H9 (cell line): ENCODE measurements at regions not wholly inside any gene's neighbourhood (a gene's known extent, or its start where the extent isn't known, plus 50 kb on each side); places are given as distances from the start of the nearest gene placed in this dataset.

Experiments
- DNase-seq: peaks from one replicate; pipeline ENCODE4 v3.0.0-alpha.2; 2017
- H2AFZ ChIP-seq: one replicate; pipeline ENCODE4 v1.6.1; 2013; ENCODE audit warnings: mild to moderate bottlenecking, low read length, control low read depth, moderate library complexity
- H2AK5ac ChIP-seq: 2 replicates; pipeline ENCODE4 v1.6.1; 2013; ENCODE audit warnings: low read length, control low read depth, mixed read lengths; ENCODE audit not compliant: insufficient read length
- H2BK120ac ChIP-seq: one replicate; pipeline ENCODE4 v1.6.1; 2013; ENCODE audit warnings: low read depth, mild to moderate bottlenecking, low read length, control low read depth, inconsistent platforms; ENCODE audit not compliant: poor library complexity, severe bottlenecking
- H2BK12ac ChIP-seq: 2 replicates; pipeline ENCODE4 v1.6.1; 2013; ENCODE audit warnings: low read length, control low read depth, mixed read lengths, low read depth; ENCODE audit not compliant: insufficient read length
- H2BK15ac ChIP-seq: 2 replicates; pipeline ENCODE4 v1.6.1; 2013; ENCODE audit warnings: low read depth, low read length, control low read depth
- H2BK20ac ChIP-seq: one replicate; pipeline ENCODE4 v1.6.1; 2013; ENCODE audit warnings: low read depth, mild to moderate bottlenecking, low read length, control low read depth, inconsistent platforms; ENCODE audit not compliant: poor library complexity, severe bottlenecking
- H2BK5ac ChIP-seq: 2 replicates; pipeline ENCODE4 v1.6.1; 2013; ENCODE audit warnings: low read length, control low read depth, mixed read lengths; ENCODE audit not compliant: insufficient read length
- H3K14ac ChIP-seq: 2 replicates; pipeline ENCODE4 v1.6.1; 2013; ENCODE audit warnings: low read length, control low read depth; ENCODE audit not compliant: insufficient read depth
- H3K18ac ChIP-seq: 2 replicates; pipeline ENCODE4 v1.6.1; 2013; ENCODE audit warnings: low read depth, mild to moderate bottlenecking, mixed read lengths, low read length, control low read depth; ENCODE audit not compliant: insufficient read length
- H3K23ac ChIP-seq: 2 replicates; pipeline ENCODE4 v1.6.1; 2013; ENCODE audit warnings: low read length, control low read depth, mixed read lengths, low read depth; ENCODE audit not compliant: insufficient read length
- H3K23me2 ChIP-seq: 2 replicates; pipeline ENCODE4 v1.6.1; 2013; ENCODE audit warnings: low read depth, mild to moderate bottlenecking, mixed read lengths, low read length, control low read depth; ENCODE audit not compliant: insufficient read length, poor library complexity, severe bottlenecking
- H3K27ac ChIP-seq: 2 replicates; pipeline ENCODE4 v1.5.1; 2013; ENCODE audit warnings: low read length, control low read depth, mixed read lengths, low read depth; ENCODE audit not compliant: insufficient read length
- H3K27me3 ChIP-seq: 2 replicates; pipeline ENCODE4 v1.6.1; 2013; ENCODE audit warnings: low read length, control low read depth, inconsistent platforms; ENCODE audit not compliant: insufficient read depth
- H3K4ac ChIP-seq: 2 replicates; pipeline ENCODE4 v1.6.1; 2013; ENCODE audit warnings: low read depth, mild to moderate bottlenecking, control low read depth, inconsistent platforms, low read length, moderate library complexity
- H3K4me1 ChIP-seq: 2 replicates; pipeline ENCODE4 v1.6.1; 2013; ENCODE audit warnings: low read length, control low read depth, inconsistent platforms; ENCODE audit not compliant: insufficient read depth
- H3K4me2 ChIP-seq: 2 replicates; pipeline ENCODE4 v1.6.1; 2013; ENCODE audit warnings: low read length, control low read depth, mixed read lengths; ENCODE audit not compliant: insufficient read length, insufficient read depth
- H3K56ac ChIP-seq: 2 replicates; pipeline ENCODE4 v1.6.1; 2013; ENCODE audit warnings: low read depth, mild to moderate bottlenecking, mixed read lengths, low read length, control low read depth; ENCODE audit not compliant: insufficient read length
- H3K79me1 ChIP-seq: 2 replicates; pipeline ENCODE4 v1.6.1; 2013; ENCODE audit warnings: low read depth, mild to moderate bottlenecking, moderate library complexity, low read length, control low read depth, inconsistent platforms; ENCODE audit not compliant: insufficient read depth, poor library complexity, severe bottlenecking
- H3K79me2 ChIP-seq: 2 replicates; pipeline ENCODE4 v1.6.1; 2013; ENCODE audit warnings: low read length, control low read depth, inconsistent platforms; ENCODE audit not compliant: insufficient read depth
- H3K9ac ChIP-seq: 2 replicates; pipeline ENCODE4 v1.6.1; 2013; ENCODE audit warnings: low read length, control low read depth, mixed read lengths; ENCODE audit not compliant: insufficient read length; ENCODE audit errors: extremely low read depth
- H3K9me3 ChIP-seq: one replicate; pipeline ENCODE4 v1.6.1; 2013; ENCODE audit warnings: low read depth, low read length, inconsistent platforms; ENCODE audit not compliant: control insufficient read depth
- H3T11ph ChIP-seq: one replicate; pipeline ENCODE4 v1.6.1; 2013; ENCODE audit warnings: mild to moderate bottlenecking, low read length, control low read depth, inconsistent platforms
- H4K20me1 ChIP-seq: one replicate; pipeline ENCODE4 v1.6.1; 2013; ENCODE audit not compliant: control insufficient read depth, insufficient read length, insufficient read depth
- H4K5ac ChIP-seq: 2 replicates; pipeline ENCODE4 v1.6.1; 2013; ENCODE audit warnings: low read depth, mild to moderate bottlenecking, mixed read lengths, low read length, control low read depth; ENCODE audit not compliant: insufficient read length
- H4K8ac ChIP-seq: replicated peaks from 2 replicates; pipeline ENCODE4 v1.6.1; 2013; ENCODE audit warnings: low read length, control low read depth, mixed read lengths, low read depth; ENCODE audit not compliant: insufficient read length
- H4K91ac ChIP-seq: 2 replicates; pipeline ENCODE4 v1.6.1; 2013; ENCODE audit warnings: low read depth, mild to moderate bottlenecking, moderate library complexity, mixed read lengths, low read length, control low read depth; ENCODE audit not compliant: insufficient read length
- H3K27ac Mint-ChIP-seq, 3 experiments: 2 replicates in 2 of 3; 3 replicates in 1 of 3; pipeline ENCODE4 v1.8.0; 2020 to 2021; ENCODE audit warnings: mixed read lengths in 3 of 3, mild to moderate bottlenecking in 1 of 3, moderate library complexity in 1 of 3
- H3K27me3 Mint-ChIP-seq: 2 replicates; pipeline ENCODE4 v1.8.0; 2021; ENCODE audit warnings: low read depth, mild to moderate bottlenecking, moderate library complexity, mixed read lengths
- H3K36me3 Mint-ChIP-seq, 3 experiments: 2 replicates in 2 of 3; 3 replicates in 1 of 3; pipeline ENCODE4 v1.8.0; 2020 to 2021; ENCODE audit warnings: low read depth in 3 of 3, mixed read lengths in 3 of 3; ENCODE audit not compliant: insufficient read depth in 1 of 3
- H3K4me1 Mint-ChIP-seq, 2 experiments: 2 replicates each; pipeline ENCODE4 v1.8.0; 2020; ENCODE audit warnings: mixed read lengths in 2 of 2
- H3K4me3 Mint-ChIP-seq, 2 experiments: 2 replicates in 1 of 2; 3 replicates in 1 of 2; pipeline ENCODE4 v1.8.0; 2020 to 2021; ENCODE audit warnings: mild to moderate bottlenecking in 2 of 2, mixed read lengths in 2 of 2, moderate library complexity in 1 of 2
- H3K9me3 Mint-ChIP-seq, 2 experiments: 2 replicates in 1 of 2; 3 replicates in 1 of 2; pipeline ENCODE4 v1.8.0; 2020; ENCODE audit warnings: mild to moderate bottlenecking in 2 of 2, mixed read lengths in 2 of 2, moderate library complexity in 1 of 2
- WGBS: extraction: QIAGEN DNeasy Blood & Tissue Kit; methylation state at CpG from one replicate; pipeline ENCODE4 v1.1.7; 2013; ENCODE audit warnings: missing lambda C conversion rate, low lambda C conversion rate, mixed read lengths; ENCODE audit not compliant: insufficient read length; ENCODE audit errors: extremely low coverage; 5-methylcytosine and 5-hydroxymethylcytosine counted together
- TF ChIP-seq, protein P1 (sequence below): fragments of 200-600 bp; sonication (generic); conservative IDR thresholded peaks from 3 replicates; pipeline ENCODE4 v1.8.0; 2021; ENCODE audit warnings: antibody characterized with exemption, mild to moderate bottlenecking

DNA sequence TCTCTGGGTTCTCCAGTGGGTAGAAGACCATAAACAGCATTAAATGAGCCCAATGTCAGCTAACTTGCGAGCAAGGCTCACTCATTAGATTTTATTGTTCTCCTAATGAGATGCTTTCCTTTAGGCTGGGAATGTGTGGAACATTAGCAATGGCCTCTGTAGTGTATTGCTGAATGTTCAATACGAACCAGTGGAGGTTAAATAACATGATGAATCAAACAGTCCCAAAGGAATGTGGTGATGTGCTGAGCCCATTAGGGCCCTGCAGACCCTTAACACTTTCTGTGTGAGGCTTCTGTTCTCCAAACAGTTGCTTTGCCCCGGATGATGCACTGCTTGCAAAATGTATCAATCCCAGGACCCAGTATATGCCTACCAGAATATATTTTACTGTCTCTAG lies 225.5 kb downstream of the ATG4C start:
- Histone ChIP-seq H3K56ac (no peak overlapping the region), H4K5ac (no peak overlapping the region), H3K9ac (no peak overlapping the region), H3K27me3 (no peaks in the 10 kb centered on the region), H3K4me1 (no peaks in the 10 kb centered on the region), H3K79me1 (no peaks in the 10 kb centered on the region), H2BK5ac (no peak overlapping the region), H3T11ph (no peak overlapping the region), H2BK20ac (no peak overlapping the region), H4K8ac (no peak overlapping the region), H2BK12ac (no peak overlapping the region), H2AK5ac (no peak overlapping the region), H3K23ac (no peak overlapping the region), H3K79me2 (no peaks in the 10 kb centered on the region), H3K9me3 (no peaks in the 10 kb centered on the region), H3K18ac (no peak overlapping the region), H3K14ac (no peak overlapping the region), H2BK120ac (no peak overlapping the region), H4K20me1 (no peaks in the 10 kb centered on the region), H4K91ac (no peak overlapping the region), H3K4me2 (no peak overlapping the region), H2BK15ac (no peak overlapping the region), H2AFZ (no peak overlapping the region), H3K23me2 (no peaks in the 10 kb centered on the region), H3K27ac (no peak overlapping the region), H3K4ac (no peak overlapping the region)
- no peak for DNase-seq
- Mint-ChIP-seq H3K4me1 (peaks cover 5% of the 10 kb centered on the region in 2 experiments; a peak in 3 of 4 replicates), H3K27ac (no peak overlapping the region), H3K9me3 (no peaks in the 10 kb centered on the region), H3K4me3 (no peak overlapping the region), H3K36me3 (no peaks in the 10 kb centered on the region), H3K27me3 (no peaks in the 10 kb centered on the region)
- TF ChIP-seq, protein P1, sequence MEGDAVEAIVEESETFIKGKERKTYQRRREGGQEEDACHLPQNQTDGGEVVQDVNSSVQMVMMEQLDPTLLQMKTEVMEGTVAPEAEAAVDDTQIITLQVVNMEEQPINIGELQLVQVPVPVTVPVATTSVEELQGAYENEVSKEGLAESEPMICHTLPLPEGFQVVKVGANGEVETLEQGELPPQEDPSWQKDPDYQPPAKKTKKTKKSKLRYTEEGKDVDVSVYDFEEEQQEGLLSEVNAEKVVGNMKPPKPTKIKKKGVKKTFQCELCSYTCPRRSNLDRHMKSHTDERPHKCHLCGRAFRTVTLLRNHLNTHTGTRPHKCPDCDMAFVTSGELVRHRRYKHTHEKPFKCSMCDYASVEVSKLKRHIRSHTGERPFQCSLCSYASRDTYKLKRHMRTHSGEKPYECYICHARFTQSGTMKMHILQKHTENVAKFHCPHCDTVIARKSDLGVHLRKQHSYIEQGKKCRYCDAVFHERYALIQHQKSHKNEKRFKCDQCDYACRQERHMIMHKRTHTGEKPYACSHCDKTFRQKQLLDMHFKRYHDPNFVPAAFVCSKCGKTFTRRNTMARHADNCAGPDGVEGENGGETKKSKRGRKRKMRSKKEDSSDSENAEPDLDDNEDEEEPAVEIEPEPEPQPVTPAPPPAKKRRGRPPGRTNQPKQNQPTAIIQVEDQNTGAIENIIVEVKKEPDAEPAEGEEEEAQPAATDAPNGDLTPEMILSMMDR, result no peak
- no CpG with 5 or more reads among the region's 3 CpGs for WGBS
